AML-193 (cell line): ENCODE measurements at regions not wholly inside any gene's neighbourhood (a gene's known extent, or its start where the extent isn't known, plus 50 kb on each side); places are given as distances from the start of the nearest gene placed in this dataset.
"Not testable (repeated sequence)": the region's sequence is repeated elsewhere in the genome, so short reads cannot be mapped to it uniquely, and the experiment has no call there.

Source experiments
- DNase-seq, 2 experiments: peaks; one replicate each; lab custom pipeline; 2025; lab: John Stamatoyannopoulos, UW

DNA sequence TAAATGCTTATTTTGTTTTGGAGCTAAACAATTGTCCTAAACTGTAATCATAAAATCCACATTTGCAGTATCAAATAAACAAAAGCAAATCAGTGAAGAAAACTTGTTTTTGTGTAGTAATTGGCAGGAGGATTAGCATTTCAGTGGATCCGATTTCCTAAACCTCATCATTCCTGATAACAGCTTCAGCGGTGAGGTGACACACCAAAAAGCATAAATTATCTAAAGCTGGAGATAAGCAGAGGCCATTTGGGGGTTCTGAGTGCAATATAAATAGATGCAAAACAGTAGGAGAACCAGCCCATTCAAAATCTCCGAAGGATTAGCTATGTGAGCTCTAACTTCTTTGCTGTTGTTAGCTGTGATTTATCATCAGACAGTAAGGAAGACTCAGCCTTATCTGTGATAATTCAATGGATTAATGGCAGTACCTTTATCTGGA lies 235.8 kb downstream of the EPHA7 start:
- no peak for DNase-seq

DNA sequence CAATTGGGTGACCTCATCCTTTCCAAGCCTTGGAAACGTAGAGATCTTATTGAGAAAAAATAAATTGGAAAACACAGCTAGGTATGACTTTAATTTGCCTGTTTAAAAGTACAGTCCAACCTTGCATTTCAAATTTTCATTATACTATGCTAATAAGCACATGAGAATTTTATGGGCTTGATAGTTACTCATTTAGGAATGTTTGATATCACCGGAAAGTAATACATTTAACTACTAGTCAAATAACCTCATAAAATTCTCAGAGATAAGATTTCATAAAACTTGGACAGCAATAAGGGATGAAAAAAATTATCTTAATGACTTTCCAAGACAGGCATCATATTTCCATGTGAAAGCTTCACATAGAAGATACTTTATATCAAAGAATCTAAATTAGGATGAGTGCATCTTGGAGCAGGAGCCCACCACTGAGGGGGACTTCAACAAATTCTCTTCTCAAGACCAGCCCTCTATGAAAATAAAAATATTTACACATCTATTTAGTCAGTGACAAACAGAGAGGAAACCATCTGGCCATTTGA lies 236.3 kb downstream of the EPHA7 start:
- DNase-seq: no peak

DNA sequence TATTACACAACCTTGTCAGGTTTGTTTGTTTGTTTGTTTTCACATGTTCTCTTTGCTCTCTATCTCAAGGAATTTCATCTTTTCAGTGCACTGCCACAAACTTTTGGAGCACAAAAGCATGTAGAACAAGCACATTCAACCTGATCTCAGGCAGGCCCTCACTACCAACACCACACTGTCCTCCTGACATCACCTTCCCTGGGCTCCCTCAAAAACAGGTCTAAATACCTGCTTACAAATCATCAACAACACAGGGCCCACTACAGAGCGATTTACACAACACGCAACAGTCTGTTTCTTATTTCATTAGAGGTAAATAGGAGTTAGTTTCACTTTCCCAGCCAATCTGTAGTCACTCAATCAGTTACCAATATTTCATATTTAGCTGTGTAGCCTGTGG lies 241.4 kb downstream of the EPHA7 start:
- DNase-seq: no peak

DNA sequence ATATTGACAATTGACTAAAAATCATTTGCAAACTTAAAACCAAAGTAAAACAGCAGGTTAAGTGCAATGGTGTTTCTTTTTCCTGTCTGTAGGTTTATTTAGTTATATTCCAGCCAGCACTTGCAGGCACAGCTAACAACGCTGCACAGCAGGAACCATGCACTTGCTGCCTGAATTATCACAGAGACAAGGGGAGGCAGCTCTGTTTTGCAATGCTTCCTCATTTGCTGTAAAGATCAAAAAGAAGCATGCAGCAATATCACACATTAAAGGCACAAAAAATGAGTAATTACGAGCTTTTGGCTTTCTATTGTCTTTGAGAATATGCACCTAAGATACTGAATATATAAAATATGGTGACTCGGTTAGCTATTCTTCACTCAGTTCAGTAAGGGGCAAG lies 241.9 kb downstream of the EPHA7 start:
- DNase-seq: peak; percentile 48 to 55

DNA sequence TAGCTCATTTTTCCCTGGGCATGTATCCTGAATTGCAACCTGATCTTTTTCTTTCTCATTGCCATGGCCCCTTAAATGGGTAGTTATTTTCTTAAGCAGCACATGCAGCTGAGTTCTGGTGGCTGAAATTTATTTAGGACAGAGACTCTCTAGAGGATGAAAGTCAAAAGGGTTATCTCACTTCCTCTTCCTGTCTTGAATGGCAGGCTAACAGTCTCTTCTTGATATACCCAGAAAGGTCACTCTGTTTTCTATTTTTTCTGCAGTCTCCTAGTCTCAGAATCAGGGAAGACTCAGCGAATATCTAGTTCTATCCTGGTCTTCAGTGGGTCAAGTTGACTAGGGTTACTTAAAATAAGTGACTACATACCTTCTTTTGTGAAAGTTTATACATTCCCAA lies 243.3 kb downstream of the EPHA7 start:
- peak; percentile 18 to 50 for DNase-seq

DNA sequence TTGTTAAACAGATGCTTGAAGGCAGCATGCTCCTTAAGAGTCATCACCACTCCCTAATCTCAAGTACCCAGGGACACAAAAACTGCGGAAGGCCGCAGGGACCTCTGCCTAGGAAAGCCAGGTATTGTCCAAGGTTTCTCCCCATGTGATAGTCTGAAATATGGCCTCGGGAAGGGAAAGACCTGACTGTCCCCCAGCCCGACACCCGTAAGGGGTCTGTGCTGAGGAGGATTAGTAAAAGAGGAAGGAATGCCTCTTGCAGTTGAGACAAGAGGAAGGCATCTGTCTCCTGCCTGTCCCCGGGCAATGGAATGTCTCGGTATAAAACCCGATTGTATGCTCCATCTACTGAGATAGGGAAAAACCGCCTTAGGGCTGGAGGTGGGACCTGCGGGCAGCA lies 245.8 kb downstream of the EPHA7 start:
- not testable (repeated sequence) for DNase-seq

DNA sequence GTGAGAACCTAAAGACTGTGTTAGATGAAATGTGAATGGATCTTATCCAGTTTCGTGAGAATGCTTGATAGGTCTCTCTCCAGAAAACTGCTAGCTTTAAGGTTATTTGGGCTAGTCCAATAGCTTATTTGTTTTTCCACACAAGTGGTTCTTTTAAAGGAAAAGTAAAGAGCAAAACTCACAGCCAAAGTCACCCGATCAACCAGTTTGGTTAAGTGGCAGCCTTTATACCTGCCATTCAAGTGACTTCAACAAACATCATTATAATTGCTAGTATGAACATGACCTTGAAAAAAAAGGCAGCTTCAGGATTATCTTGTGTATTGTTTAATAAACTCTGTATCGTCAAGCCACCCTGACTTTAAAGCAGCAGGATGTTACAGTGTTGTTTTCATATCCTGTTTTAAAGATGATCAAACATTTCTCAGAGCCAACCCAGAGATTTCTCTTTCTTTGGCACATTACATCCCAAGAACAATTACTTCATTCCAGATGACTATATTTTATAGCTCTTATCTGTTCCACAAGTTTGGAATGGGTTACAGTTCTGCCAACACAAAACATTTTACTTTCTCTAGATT lies 253.4 kb downstream of the EPHA7 start:
- no peak for DNase-seq

DNA sequence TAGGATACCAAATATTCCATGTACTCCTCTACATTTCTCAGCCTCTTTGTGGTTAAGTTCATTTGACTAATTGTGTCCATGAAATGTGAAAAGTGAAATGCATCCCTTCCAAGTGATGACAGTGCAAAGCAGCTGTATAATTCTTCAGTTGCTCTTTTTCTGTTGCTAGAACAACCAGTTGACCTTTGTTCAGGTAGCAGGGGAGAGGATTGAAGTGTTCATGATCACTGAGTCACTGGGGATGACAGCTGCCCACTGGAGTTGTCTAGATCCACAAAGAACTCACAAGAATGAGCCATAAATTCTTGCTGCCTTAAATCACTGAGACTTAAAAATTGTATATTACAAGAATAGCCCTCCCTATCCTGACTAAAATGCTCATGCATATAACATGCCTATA lies 254.6 kb downstream of the EPHA7 start:
- no peak for DNase-seq

DNA sequence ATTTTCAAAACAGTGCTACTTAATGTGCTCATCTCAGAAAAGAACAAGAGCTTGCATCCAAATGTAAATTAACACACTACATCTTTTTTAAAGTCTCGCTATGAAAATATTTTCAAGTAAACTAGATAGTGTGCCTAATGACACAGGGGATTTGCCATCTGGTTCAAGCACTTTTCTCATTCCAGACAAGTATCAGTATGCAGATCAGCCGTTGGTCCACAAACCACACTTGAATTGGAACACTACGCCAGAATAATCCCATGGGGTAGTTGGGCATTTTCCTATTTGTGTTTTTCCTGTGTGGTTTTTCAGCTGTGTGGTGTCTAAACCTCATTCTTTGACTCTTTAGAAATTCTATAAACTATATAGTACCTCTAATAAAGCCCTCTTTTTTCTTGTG lies 256.2 kb downstream of the EPHA7 start:
- DNase-seq: no peak

DNA sequence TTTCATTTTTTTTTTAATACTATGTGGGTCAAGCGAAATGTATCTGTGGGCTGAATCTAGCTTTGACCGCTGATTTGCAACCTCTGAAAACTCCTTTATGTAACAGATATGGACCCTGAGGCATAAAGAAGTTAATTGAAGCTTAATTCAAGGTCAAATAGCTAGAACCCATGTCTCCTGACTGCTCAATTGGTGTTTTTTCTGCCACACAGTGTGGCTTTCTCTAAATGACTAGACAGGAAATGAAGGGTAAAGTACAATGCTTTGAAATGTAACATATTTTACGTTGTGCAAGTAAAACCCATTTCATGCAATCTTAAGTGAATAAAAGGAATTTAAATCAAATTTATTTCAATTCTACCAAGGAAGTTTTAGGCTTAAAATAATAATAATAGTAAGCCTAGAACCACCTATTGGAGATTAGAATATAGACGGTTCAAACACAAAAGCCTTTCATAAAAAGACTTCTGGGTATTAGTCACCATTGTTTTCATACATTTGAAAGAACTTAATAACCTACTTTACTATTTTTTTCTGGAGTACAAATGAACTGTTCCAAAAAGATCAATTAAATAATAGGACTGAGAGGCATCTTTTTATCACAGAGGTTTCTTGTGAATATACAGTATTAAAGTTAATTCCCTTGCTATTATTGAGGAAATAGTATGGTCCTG lies 279.8 kb downstream of the EPHA7 start:
- DNase-seq: no peak

DNA sequence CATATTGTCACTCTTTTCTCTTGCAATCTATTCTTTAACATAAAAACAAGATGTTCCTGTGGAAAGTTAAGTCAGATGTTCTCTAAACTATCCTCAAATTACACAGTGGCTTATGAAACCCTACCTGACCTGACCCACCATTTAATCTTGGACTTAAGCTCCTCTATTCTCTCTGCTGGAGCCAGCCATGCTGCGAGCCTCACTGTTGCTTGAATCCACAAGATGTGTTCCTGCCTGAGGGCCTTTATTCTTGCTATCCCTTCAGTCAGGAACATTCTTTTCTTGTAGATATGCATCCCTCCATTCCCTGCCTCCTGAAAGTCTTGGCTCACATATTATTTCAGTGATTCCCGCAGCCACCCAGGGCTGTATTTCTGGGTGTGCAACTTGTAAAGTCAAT lies 283.2 kb downstream of the EPHA7 start:
- DNase-seq: no peak

DNA sequence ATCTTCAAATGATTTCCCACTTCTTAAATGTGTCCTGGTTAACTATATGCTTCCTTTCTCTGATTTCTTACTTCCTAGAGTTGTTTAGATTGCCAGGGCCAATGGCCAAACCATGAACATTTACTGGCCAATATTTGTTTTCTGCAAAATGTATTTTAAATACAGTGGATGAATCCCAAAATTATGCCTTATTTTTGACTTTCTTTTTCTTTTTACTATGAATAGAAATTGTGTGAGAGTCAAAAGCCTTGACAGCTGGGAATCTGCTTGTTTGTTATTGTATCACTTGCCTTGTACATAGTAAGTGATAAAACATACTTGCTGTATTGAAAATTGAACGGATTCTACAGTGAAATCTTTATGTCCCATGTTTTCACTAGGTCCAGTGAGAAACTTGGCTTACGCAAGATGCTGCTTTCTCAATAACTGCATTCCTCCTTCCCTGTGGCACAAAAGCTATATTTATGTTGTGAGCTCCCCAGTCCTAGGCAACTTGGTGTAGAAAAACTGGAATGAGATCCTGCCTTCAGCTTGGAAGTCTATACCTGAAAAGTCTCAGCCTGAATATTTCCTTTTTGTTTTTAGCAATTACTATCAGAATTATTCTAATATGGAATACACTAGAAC lies 295.2 kb downstream of the EPHA7 start:
- peak in 1 of 2 experiments; percentile 20 for DNase-seq

DNA sequence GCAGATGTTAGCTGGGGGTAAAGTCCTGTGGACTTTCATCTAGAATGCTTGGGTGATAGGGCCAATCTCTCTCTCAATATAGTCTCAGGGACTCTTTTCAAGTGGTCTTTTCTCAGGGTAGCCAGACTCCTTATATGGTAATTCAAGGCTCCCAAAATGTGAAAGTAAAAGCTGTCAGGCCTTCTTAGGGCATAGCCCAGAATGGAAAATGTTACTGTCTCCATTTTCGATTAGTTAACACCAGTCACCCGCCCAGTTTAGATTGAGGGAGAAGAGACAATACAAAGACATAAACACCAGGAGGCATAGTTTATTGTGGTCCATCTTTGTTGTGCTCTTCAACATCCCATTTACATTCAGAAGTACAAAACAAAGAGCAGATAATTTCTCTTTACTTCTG lies 295.8 kb downstream of the EPHA7 start:
- DNase-seq: no peak

DNA sequence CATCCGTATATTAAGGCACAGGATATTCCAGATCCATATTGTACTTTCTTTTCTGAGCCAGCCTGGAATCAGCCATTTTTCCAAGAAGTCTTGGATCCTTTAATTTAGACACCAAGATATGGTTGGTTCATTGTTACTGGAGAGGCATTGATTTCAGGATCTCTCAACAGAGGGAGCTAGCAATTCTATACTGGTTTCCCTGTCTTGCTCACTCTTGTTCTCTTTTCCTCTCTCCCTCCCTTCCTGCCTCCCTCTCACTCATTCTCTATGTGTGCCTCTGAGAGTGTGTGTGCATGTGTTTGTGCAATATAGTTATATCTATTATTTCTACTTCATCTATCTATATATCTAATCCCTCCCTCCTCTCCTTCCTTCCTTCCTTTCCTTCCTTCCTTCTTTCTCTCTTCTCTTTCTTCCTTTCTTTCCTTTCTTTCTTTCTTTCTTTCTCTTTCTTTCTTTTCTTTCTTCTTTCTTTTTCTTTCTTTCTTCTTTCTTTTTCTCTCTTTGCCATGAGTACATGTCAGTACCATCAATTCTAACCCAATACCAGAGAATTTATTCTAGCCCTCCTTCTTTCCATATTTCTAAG lies 299.1 kb downstream of the EPHA7 start:
- DNase-seq: no peak

DNA sequence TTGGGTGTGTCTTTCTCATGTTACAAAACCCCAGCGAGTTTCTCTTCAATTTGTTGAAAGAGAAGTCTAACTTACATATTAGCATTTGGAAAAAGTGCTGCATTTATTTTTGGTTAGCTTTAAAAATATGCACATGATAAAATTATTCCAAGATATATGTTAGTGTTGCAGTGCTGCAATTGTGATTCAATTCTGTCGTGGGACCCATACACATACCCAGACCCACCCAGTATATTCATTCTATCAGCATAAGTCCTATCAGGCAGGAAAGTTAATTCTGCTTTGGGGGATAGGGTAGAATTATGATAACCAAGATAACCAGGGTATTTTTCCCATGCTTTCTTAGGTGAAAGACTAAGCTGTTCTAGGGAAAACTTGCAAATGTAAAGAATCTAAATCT lies 313.5 kb downstream of the EPHA7 start:
- no peak for DNase-seq

DNA sequence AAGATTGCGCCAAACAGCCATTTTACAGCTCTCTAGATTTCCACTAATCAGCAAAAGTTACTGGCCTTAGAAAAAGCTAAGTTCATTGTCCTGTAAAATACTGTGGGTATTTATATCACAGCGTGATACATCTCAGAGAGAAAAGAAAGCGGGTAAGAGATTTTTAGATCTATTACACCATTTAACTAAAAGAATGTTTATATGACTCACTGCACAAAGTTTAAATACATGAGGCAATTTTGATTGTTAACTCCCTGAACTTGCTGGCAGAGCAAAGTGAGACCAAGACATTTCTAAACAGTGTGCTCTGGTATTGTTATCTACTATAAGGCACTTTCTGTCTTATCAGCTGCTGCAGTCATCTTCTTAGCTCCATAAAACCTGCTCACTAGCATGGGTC lies 314.3 kb downstream of the EPHA7 start:
- DNase-seq: no peak

DNA sequence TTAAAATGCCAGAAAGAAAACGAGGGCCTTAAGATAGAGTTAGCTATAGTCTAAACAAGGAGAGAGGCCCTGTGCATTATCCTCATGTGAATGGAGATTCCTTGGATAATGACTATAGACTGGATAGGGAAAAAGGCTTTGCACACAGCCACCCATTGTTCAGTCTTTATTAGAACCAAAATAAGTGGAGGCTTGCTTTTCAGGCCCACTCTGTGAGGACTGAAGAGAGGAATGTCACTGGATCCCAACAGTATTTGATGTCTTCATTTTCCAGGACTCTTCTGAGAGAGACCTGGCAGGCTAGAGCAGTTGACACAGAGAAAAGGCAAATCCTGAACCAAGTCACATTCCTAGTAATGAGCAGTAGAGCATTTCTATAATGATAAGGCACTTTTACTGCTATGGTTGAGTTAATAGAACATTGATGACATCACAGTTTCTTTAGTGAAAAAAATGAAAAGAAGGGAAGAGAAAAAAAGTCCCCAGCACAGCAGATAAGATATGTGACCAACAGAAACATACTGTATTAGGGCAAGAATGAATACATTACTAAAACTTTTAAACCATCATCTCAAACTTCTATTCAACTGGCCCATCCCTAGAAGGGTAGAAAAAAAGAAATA lies 315.1 kb downstream of the EPHA7 start:
- DNase-seq: no peak

DNA sequence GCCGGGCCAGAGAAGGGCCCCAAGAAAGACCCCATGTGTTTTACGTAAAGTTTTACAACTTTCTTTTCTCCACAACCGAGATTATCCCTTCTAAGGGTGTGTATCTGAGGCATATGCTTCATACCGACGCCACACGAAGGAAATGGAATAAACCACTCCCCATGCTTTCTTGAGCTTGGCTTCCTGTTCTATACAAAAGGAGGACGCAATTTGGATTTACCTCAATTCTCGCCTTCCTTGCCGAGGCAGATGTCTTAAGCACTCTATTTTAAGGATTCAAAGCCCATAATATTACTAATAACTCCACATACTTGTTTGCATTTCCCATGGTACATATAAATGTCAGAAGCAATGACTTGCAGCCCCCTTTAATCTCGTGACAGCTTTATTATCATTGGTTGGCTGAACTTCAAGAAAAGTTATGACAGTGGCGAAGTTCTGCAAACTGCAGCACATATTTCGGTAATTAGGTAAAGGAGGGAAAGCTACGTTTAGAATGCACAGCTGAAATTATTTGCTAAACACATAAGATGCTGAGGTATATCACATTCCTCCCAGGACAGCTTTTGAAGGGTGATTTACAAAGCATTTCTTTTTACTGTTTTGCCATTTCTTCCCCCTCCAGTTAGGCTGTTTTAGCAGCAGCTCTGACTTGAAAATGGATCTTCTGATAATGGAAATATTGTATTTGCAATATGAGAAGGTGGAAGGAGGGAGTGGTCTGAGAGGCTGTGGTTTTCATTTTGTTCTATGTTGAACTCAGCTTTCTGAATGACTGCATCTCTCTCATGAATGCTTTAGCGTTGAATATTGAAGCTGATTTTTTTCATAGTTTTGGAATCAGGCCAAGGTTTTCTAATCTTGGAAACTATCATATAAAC lies 330.5 kb downstream of the EPHA7 start:
- no peak for DNase-seq

DNA sequence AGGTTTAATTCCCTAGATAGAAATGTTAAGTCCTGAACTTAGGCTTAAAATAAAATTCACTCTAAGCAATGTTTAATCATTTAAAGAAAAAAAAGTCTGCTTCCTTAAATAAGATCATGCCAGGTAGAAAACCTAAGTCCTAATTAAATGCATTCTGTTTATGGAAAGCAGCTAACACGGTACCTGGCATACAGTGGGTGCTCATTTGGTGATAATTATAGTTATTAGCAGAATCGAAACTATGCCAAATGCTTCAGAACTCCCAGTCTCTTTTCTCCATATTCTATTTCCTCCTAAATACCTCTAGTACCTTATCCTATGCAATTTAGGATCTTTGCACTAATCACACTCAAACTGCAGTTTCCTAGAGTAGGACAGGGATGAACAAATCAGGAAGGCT lies 331.8 kb downstream of the EPHA7 start:
- no peak for DNase-seq

DNA sequence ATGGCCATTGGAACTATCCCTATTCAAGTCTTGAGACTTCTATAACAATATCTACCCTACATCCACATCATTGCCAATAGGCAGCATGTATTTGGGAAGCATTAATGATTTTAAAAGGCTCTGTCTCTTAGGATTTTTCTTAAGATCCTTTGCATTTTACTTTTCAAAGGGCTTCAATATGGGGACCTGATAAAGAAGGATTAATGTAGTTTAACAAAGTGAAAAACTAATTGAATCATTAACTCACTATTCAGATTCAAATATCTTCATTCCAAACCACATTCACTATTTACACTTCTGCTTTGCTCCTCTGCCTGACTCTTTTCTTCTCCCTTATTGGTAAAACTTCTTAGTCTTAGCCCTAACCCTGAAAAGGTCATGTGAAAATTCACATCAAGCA lies 333.0 kb downstream of the EPHA7 start:
- no peak for DNase-seq
